HepG2 (cell line): ENCODE measurements at regions not wholly inside any gene's neighbourhood (a gene's known extent, or its start where the extent isn't known, plus 50 kb on each side); places are given as distances from the start of the nearest gene placed in this dataset.

Experiments used
- ATAC-seq: fragments of 200-7000 bp; cut with Tn5 transposase; 3 replicates; pipeline ENCODE4 v1.9.1; 2020; ENCODE audit warnings: mild to moderate bottlenecking, moderate library complexity
- BruUV-seq: library from RNA; stranded (reverse); fragments of 400-500 nt; replicated peaks from 2 replicates; lab custom pipeline; 2021; lab: Mats Ljungman, UMichigan
- CTCF ChIA-PET: fragments of 300-600 bp; formaldehyde crosslinking; extraction: SDS; loops from one replicate; lab custom pipeline; 2021; ENCODE audit warnings: low total read pairs, inconsistent platforms, low intra/inter-chr PET ratio; lab: Yijun Ruan, JAX
- POLR2A ChIA-PET: fragments of 350-600 bp; sonication (Branson Sonifier 250); formaldehyde crosslinking; loops from one replicate; lab custom pipeline; 2020; ENCODE audit warnings: antibody characterized with exemption, inconsistent platforms; lab: Yijun Ruan, JAX
- DNase-seq: peaks from one replicate; pipeline ENCODE4 v3.0.0-alpha.2; 2015; ENCODE audit warnings: low spot score
- FAIRE-seq: peaks from 3 replicates; lab custom pipeline; 2011; peaks lifted over from hg19 to GRCh38; lab: Jason Lieb, UNC
- H2AFZ ChIP-seq: one replicate; pipeline ENCODE4 v1.6.1; 2011; ENCODE audit warnings: low read length, inconsistent platforms
- H3K27ac ChIP-seq: fragments of 300-600 bp; 3 replicates; pipeline ENCODE4 v1.8.0; 2011; ENCODE audit warnings: mixed run types, mild to moderate bottlenecking, mixed read lengths, low read length, inconsistent platforms; ENCODE audit not compliant: insufficient read depth; ENCODE audit errors: extremely low read length
- H3K27me3 ChIP-seq, 2 experiments: fragments of 200-600 bp in 1 of 2; 2 replicates in 1 of 2; 3 replicates in 1 of 2; pipeline versions ENCODE4 v1.6.0 to v1.8.0; 2011; ENCODE audit warnings: low read length in 2 of 2, mild to moderate bottlenecking in 2 of 2, moderate library complexity in 2 of 2, inconsistent platforms in 1 of 2; ENCODE audit not compliant: insufficient read depth in 2 of 2, control insufficient read depth in 1 of 2
- H3K36me3 ChIP-seq, 2 experiments: fragments of 200-600 bp in 1 of 2; replicated peaks in 1 of 2; 2 replicates in 1 of 2; 3 replicates in 1 of 2; pipeline versions ENCODE4 v1.5.1 to v1.8.0; 2011; ENCODE audit warnings: low read length in 2 of 2, inconsistent platforms in 1 of 2; ENCODE audit not compliant: insufficient read depth in 2 of 2, control insufficient read depth in 1 of 2
- H3K4me1 ChIP-seq: 2 replicates; pipeline ENCODE4 v1.5.1; 2012; ENCODE audit warnings: low read length, inconsistent platforms; ENCODE audit not compliant: insufficient read depth
- H3K4me2 ChIP-seq: 2 replicates; pipeline ENCODE4 v1.6.0; 2011; ENCODE audit warnings: low read depth, low read length, inconsistent platforms
- H3K4me3 ChIP-seq, 3 experiments: fragments of 200-600 bp in 1 of 3; sonication (generic), shearing (Covaris generic) in 1 of 3; replicated peaks in 1 of 3; 2 replicates each; pipeline ENCODE4 v1.5.1; 2011 to 2016; ENCODE audit warnings: low read length in 3 of 3, inconsistent platforms in 2 of 3, low read depth in 2 of 3, mild to moderate bottlenecking in 2 of 3, control low read depth in 1 of 3, mixed read lengths in 1 of 3; ENCODE audit not compliant: insufficient read depth in 1 of 3
- H3K79me2 ChIP-seq: one replicate; pipeline ENCODE4 v1.6.1; 2011; ENCODE audit warnings: low read length, inconsistent platforms; ENCODE audit not compliant: insufficient read depth
- H3K9ac ChIP-seq: 2 replicates; pipeline ENCODE4 v1.6.0; 2011; ENCODE audit warnings: mild to moderate bottlenecking, low read depth, low read length, inconsistent platforms; ENCODE audit not compliant: insufficient read depth
- H3K9me3 ChIP-seq: 2 replicates; pipeline ENCODE4 v1.5.1; 2012; ENCODE audit warnings: mild to moderate bottlenecking, low read length
- H4K20me1 ChIP-seq: 2 replicates; pipeline ENCODE4 v1.6.0; 2011; ENCODE audit warnings: inconsistent platforms, mild to moderate bottlenecking, low read length, moderate library complexity; ENCODE audit not compliant: insufficient read depth
- ATF7 ChIP-seq, 2 experiments: fragments of 450-650 bp in 1 of 2; sonication (generic) in 1 of 2; formaldehyde crosslinking in 1 of 2; IDR thresholded peaks; 2 replicates each; pipeline versions ENCODE4 v1.4.0 to v1.6.1; 2016 to 2020; ENCODE audit warnings: antibody characterized with exemption in 1 of 2, mild to moderate bottlenecking in 1 of 2, missing genetic modification reagents in 1 of 2
- BCL6 ChIP-seq: IDR thresholded peaks from 2 replicates; pipeline ENCODE4 v1.6.1; 2016; ENCODE audit warnings: missing genetic modification reagents, missing compliant biosample characterization
- ELF4 ChIP-seq: sonication (generic); formaldehyde crosslinking; IDR thresholded peaks from 2 replicates; pipeline ENCODE4 v1.5.0; 2020; ENCODE audit warnings: missing genetic modification reagents, mild to moderate bottlenecking, moderate library complexity, borderline replicate concordance
- GATAD1 ChIP-seq: IDR thresholded peaks from 2 replicates; pipeline ENCODE4 v1.6.1; 2016; ENCODE audit warnings: missing genetic modification reagents, missing compliant biosample characterization
- HNRNPK ChIP-seq: fragments of 200-400 bp; formaldehyde crosslinking; IDR thresholded peaks from 2 replicates; pipeline ENCODE4 v1.6.1; 2018; ENCODE audit warnings: low read length, low read depth, moderate library complexity, mild to moderate bottlenecking; ENCODE audit not compliant: poor library complexity, severe bottlenecking
- NR2F2 ChIP-seq: IDR thresholded peaks from 2 replicates; pipeline ENCODE4 v1.6.1; 2012; ENCODE audit warnings: low read depth, inconsistent platforms, borderline replicate concordance
- RBAK ChIP-seq: sonication (generic); formaldehyde crosslinking; IDR thresholded peaks from 2 replicates; pipeline ENCODE4 v1.5.1; 2020; ENCODE audit warnings: mild to moderate bottlenecking, missing genetic modification reagents
- RBFOX2 ChIP-seq: fragments of 200-400 bp; formaldehyde crosslinking; IDR thresholded peaks from 2 replicates; pipeline ENCODE4 v1.6.1; 2017; ENCODE audit warnings: low read depth, mild to moderate bottlenecking, low read length
- ZNF10 ChIP-seq: sonication (generic); formaldehyde crosslinking; IDR thresholded peaks from 2 replicates; pipeline ENCODE4 v1.4.0; 2020; ENCODE audit warnings: mild to moderate bottlenecking, low read depth, missing genetic modification reagents, borderline replicate concordance
- WGBS: methylation state at CpG from one replicate; pipeline ENCODE4 v1.1.6; 2017; ENCODE audit warnings: low lambda C conversion rate; 5-methylcytosine and 5-hydroxymethylcytosine counted together
- in situ Hi-C: cut with HindIII; loops from 2 replicates; pipeline ENCODE4 v1.10.0; 2017; ENCODE audit warnings: low pct_unique_long_range_greater_than_20kb; ENCODE audit not compliant: extremely low pct_ligation_motif_present
- intact Hi-C: fragments of 100-400 bp; cut with micrococcal nuclease; formaldehyde crosslinking; loops from one replicate; pipeline ENCODE4 v1.10.0; 2022; ENCODE audit not compliant: unreplicated experiment
- TF ChIP-seq, protein P1 (sequence below): sonication (generic); formaldehyde crosslinking; IDR thresholded peaks from 2 replicates; pipeline ENCODE4 v1.5.0; 2020; ENCODE audit warnings: mild to moderate bottlenecking, missing genetic modification reagents

DNA sequence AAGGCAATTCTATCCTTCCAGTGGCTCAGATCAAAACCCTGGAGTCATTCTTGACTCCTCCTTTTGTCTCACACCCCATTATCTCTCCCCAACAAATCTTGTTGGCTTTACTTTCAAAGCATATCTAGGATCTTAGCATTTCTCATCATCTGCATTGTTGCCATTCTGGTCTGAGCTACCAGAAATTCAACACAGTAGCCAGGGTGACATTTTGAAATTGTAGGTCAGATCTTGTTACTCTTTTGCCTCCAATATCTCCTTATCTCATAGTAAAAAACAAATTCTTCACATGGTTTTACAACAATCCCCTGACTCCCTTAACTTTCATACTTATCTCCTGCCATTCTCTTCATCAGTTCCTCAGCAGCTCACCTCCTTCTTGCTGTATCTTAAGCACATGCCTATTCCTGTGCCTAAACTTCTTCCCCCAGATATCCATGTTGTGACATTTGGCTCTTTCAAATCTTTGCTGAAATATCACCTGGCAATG lies 115.8 kb downstream of the KLF5 start (continued):
- TF ChIP-seq, protein P1, sequence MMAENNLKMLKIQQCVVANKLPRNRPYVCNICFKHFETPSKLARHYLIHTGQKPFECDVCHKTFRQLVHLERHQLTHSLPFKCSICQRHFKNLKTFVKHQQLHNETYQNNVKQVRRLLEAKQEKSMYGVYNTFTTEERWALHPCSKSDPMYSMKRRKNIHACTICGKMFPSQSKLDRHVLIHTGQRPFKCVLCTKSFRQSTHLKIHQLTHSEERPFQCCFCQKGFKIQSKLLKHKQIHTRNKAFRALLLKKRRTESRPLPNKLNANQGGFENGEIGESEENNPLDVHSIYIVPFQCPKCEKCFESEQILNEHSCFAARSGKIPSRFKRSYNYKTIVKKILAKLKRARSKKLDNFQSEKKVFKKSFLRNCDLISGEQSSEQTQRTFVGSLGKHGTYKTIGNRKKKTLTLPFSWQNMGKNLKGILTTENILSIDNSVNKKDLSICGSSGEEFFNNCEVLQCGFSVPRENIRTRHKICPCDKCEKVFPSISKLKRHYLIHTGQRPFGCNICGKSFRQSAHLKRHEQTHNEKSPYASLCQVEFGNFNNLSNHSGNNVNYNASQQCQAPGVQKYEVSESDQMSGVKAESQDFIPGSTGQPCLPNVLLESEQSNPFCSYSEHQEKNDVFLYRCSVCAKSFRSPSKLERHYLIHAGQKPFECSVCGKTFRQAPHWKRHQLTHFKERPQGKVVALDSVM (CRISPR knock-in tag) = no peak

DNA sequence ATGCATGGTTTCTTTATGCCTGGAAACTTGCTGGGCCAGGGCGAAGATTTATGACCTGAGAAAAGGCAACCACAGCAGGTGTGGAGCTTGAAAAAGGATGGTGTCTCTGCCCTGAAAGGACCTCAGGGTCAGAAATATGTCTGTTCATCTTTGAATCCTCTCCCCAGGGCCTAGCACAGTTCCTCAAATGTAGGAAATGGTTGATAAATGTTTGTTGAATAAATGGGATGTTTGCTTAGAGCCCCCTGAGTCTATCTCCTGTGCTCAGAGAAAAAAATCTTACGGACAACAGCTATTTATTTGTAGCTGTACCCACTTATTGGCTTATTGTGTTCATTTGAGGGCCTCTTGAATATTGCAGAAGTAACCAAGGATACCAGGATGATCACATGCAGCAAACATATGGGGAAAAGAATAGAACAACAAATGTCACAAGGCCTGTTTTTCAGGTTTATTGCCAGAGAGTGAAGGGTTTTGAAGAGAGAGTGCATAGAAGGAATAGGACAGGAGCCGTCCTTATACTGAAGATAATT lies 114.5 kb downstream of the KLF5 start:
- DNase-seq = no peak
- intact Hi-C loops (no loop called here), in situ Hi-C loops (no loop called here)
- Histone ChIP-seq H3K4me2 (no peak overlapping the region), H4K20me1 (no peaks in the 10 kb centered on the region), H2AFZ (no peak overlapping the region), H3K9me3 (no peaks in the 10 kb centered on the region), H3K36me3 (no peaks in the 10 kb centered on the region), H3K27ac (no peak overlapping the region), H3K9ac (no peak overlapping the region), H3K4me1 (peaks cover 23% of the 10 kb centered on the region), H3K79me2 (no peaks in the 10 kb centered on the region), H3K27me3 (no peaks in the 10 kb centered on the region), H3K4me3 (no peak overlapping the region)
- FAIRE-seq = no peak
- no peak for TF ChIP-seq HNRNPK
- no peak for TF ChIP-seq BCL6 (CRISPR knock-in tag)
- TF ChIP-seq RBAK = no peak
- TF ChIP-seq ZNF10 (CRISPR knock-in tag) = no peak
- TF ChIP-seq NR2F2 = no peak
- no peak for TF ChIP-seq ATF7 (IDR thresholded peaks at IDR 0.05)
- no peak for TF ChIP-seq ATF7 (CRISPR knock-in tag; IDR thresholded peaks at IDR 0.05)
- no peak for TF ChIP-seq GATAD1
- TF ChIP-seq ELF4 (CRISPR knock-in tag) = no peak
- no peak for TF ChIP-seq RBFOX2
- POLR2A ChIA-PET = no interaction called here
- BruUV-seq = no TSS peak
- ATAC-seq = no peak
- WGBS = 48% methylated on average over 3 of the region's 3 CpGs
- CTCF ChIA-PET = no interaction called here
